GM19324 (cell line): ENCODE measurements at regions not wholly inside any gene's neighbourhood (a gene's known extent, or its start where the extent isn't known, plus 50 kb on each side); places are given as distances from the start of the nearest gene placed in this dataset.

Source experiments
- ATAC-seq: cut with Tn5 transposase; IDR thresholded peaks from one replicate; pipeline ENCODE4 v1.9.1; 2021; ENCODE audit warnings: mild to moderate bottlenecking, moderate library complexity; ENCODE audit not compliant: unreplicated experiment, low FRiP score

GRCh38 chr3:180516368-180516767, 85.6 kb upstream of the TTC14 start:
- no peak for ATAC-seq

- no peak for ATAC-seq
Measured at GRCh38 chr3:180523040-180523439, 78.9 kb upstream of the TTC14 start.

- ATAC-seq = no peak
Measured at GRCh38 chr3:180528843-180529242, 73.1 kb upstream of the TTC14 start.

- no peak for ATAC-seq
Measured at GRCh38 chr3:180529778-180530177, 72.2 kb upstream of the TTC14 start.

GRCh38 chr3:180530276-180530675, 71.7 kb upstream of the TTC14 start:
- no peak for ATAC-seq

- ATAC-seq = no peak
Measured at GRCh38 chr3:180531303-180532278, 70.4 kb upstream of the TTC14 start.

GRCh38 chr3:180534828-180535227, 67.1 kb upstream of the TTC14 start:
- no peak for ATAC-seq

- ATAC-seq = no peak
Measured at GRCh38 chr3:180538493-180538892, 63.5 kb upstream of the TTC14 start.

GRCh38 chr3:180543877-180544276, 58.1 kb upstream of the TTC14 start:
- ATAC-seq = no peak

- no peak for ATAC-seq
Measured at GRCh38 chr3:180546863-180547262, 55.1 kb upstream of the TTC14 start.

- no peak for ATAC-seq
Measured at GRCh38 chr3:180548050-180548449, 53.9 kb upstream of the TTC14 start.
